ENCODE measurements at regions not wholly inside any gene's neighbourhood (a gene's known extent, or its start where the extent isn't known, plus 50 kb on each side); places are given as distances from the start of the nearest gene placed in this dataset.

- Histone ChIP-seq H3K36me3 (replicated peaks in 1 of 2) (no peaks in the 10 kb centered on the region), H3K4me3 (no peak overlapping the region), H3K27ac (no peak overlapping the region), H3K4me1 (replicated peaks in 1 of 2) (no peaks in the 10 kb centered on the region), H3K27me3 (no peaks in the 10 kb centered on the region), H3K9me3 (replicated peaks in 1 of 3) (no peaks in the 10 kb centered on the region)
- no peak for DNase-seq
- intact Hi-C loops (cut with DNase I) = no loop called here
- 85 to 90% (median 90%) methylated on average over 9 of the region's 9 CpGs for WGBS, 4 donors
- TF ChIP-seq POLR2A (IDR thresholded peaks at IDR 0.05) (no peak), CTCF (IDR thresholded peaks at IDR 0.05) (no peak)
Measured at GRCh38 chr10:110436554-110437350, 61.0 kb upstream of the DUSP5 start.

GRCh38 chr10:110437351-110437605, 60.4 kb upstream of the DUSP5 start:
- H3K4me1 ChIP-seq (replicated peaks in 1 of 2) = no peaks in the 10 kb centered on the region
- H3K27ac ChIP-seq = no peak overlapping the region
- peak in 1 of 7 donors; percentile 5 for DNase-seq
- no peak overlapping the region for H3K4me3 ChIP-seq
- 83 to 86% (median 84%) methylated on average over 2 to 3 of the region's 3 CpGs for WGBS, 4 donors
- intact Hi-C loops (cut with DNase I) = no loop called here
- no peaks in the 10 kb centered on the region for H3K36me3 ChIP-seq (replicated peaks in 1 of 2)
- no peaks in the 10 kb centered on the region for H3K9me3 ChIP-seq (replicated peaks in 1 of 3)
- TF ChIP-seq POLR2A (IDR thresholded peaks at IDR 0.05) = no peak
- no peak for TF ChIP-seq CTCF (IDR thresholded peaks at IDR 0.05)
- no peaks in the 10 kb centered on the region for H3K27me3 ChIP-seq

GRCh38 chr10:110437761-110438341, 59.9 kb upstream of the DUSP5 start:
- Histone ChIP-seq H3K36me3 (replicated peaks in 1 of 2) (no peaks in the 10 kb centered on the region), H3K4me1 (replicated peaks in 1 of 2) (no peaks in the 10 kb centered on the region), H3K9me3 (replicated peaks in 1 of 3) (no peaks in the 10 kb centered on the region), H3K4me3 (no peak overlapping the region), H3K27ac (no peak overlapping the region), H3K27me3 (no peaks in the 10 kb centered on the region)
- TF ChIP-seq CTCF (IDR thresholded peaks at IDR 0.05) = no peak
- TF ChIP-seq POLR2A (IDR thresholded peaks at IDR 0.05) = no peak
- intact Hi-C loops (cut with DNase I) = no loop called here
- peak in 1 of 7 donors; percentile 1 for DNase-seq
- WGBS, 4 donors = 86 to 95% (median 92%) methylated on average over 6 to 11 of the region's 11 CpGs

GRCh38 chr10:110442746-110443145, 55.0 kb upstream of the DUSP5 start:
- Histone ChIP-seq H3K9me3 (replicated peaks in 1 of 3) (no peaks in the 10 kb centered on the region), H3K4me3 (no peak overlapping the region), H3K27me3 (no peaks in the 10 kb centered on the region), H3K4me1 (replicated peaks in 1 of 2) (peaks cover 0 to 4% of the 10 kb centered on the region in 2 donors), H3K36me3 (replicated peaks in 1 of 2) (no peaks in the 10 kb centered on the region), H3K27ac (no peak overlapping the region)
- intact Hi-C loops (cut with DNase I) = no loop called here
- peak in 1 of 7 donors; percentile 4 for DNase-seq
- 88 to 94% (median 90%) methylated on average over 3 to 4 of the region's 4 CpGs for WGBS, 4 donors
- TF ChIP-seq CTCF (IDR thresholded peaks at IDR 0.05) (no peak), POLR2A (IDR thresholded peaks at IDR 0.05) (no peak)
